Tibial nerve (tissue), 3 donors: ENCODE measurements at regions not wholly inside any gene's neighbourhood (a gene's known extent, or its start where the extent isn't known, plus 50 kb on each side); places are given as distances from the start of the nearest gene placed in this dataset.

ENCODE experiments used
- CTCF ChIP-seq, 5 experiments: fragments of 200-600 bp in 3 of 5; fragments of 450-650 bp in 2 of 5; sonication (generic) in 3 of 5; IDR thresholded peaks; one replicate each; pipeline ENCODE4 v1.5.1; 2016 to 2019; ENCODE audit warnings: antibody characterized with exemption in 5 of 5, mild to moderate bottlenecking in 3 of 5, moderate library complexity in 2 of 5
- POLR2A ChIP-seq, 2 donors: fragments of 450-650 bp; IDR thresholded peaks; one replicate each; pipeline ENCODE4 v1.6.1; 2017; ENCODE audit warnings: antibody characterized with exemption in 2 of 2, mild to moderate bottlenecking in 2 of 2, moderate library complexity in 2 of 2

- TF ChIP-seq POLR2A (IDR thresholded peaks at IDR 0.05) (no peak), CTCF (IDR thresholded peaks at IDR 0.05) (no peak)
Observed at GRCh38 chr5:159660401-159660800, 255.9 kb upstream of the ADRA1B start.
